Lower leg skin (tissue), 4 donors: ENCODE measurements at regions not wholly inside any gene's neighbourhood (a gene's known extent, or its start where the extent isn't known, plus 50 kb on each side); places are given as distances from the start of the nearest gene placed in this dataset.

ENCODE experiments used
- DNase-seq, 2 donors: peaks; one replicate each; pipeline ENCODE4 v3.0.0-alpha.2; 2019; ENCODE audit warnings: low spot score in 2 of 2
- H3K4me3 ChIP-seq: fragments of 200-600 bp; sonication (generic); 2 replicates; pipeline ENCODE4 v1.5.1; 2017; ENCODE audit warnings: mild to moderate bottlenecking, low read depth; ENCODE audit not compliant: poor library complexity, severe bottlenecking
- POLR2A ChIP-seq, 2 donors: fragments of 450-650 bp; IDR thresholded peaks; one replicate each; pipeline ENCODE4 v1.6.1; 2016 to 2017; ENCODE audit warnings: antibody characterized with exemption in 2 of 2, mild to moderate bottlenecking in 1 of 2, moderate library complexity in 1 of 2
- WGBS, 2 donors: methylation state at CpG; one replicate each; pipeline ENCODE4 v1.1.5; 2018; 5-methylcytosine and 5-hydroxymethylcytosine counted together
- intact Hi-C: fragments of 100-400 bp; cut with DNase I; formaldehyde crosslinking; loops from one replicate; pipeline ENCODE4 v1.15.0; 2023; ENCODE audit warnings: low total_unique reads
- TF ChIP-seq, protein P1 (sequence below), 3 donors: fragments of 450-650 bp; IDR thresholded peaks; one replicate each; pipeline ENCODE4 v1.5.1; 2016; ENCODE audit warnings: antibody characterized with exemption in 3 of 3, mild to moderate bottlenecking in 3 of 3, moderate library complexity in 2 of 3

DNA sequence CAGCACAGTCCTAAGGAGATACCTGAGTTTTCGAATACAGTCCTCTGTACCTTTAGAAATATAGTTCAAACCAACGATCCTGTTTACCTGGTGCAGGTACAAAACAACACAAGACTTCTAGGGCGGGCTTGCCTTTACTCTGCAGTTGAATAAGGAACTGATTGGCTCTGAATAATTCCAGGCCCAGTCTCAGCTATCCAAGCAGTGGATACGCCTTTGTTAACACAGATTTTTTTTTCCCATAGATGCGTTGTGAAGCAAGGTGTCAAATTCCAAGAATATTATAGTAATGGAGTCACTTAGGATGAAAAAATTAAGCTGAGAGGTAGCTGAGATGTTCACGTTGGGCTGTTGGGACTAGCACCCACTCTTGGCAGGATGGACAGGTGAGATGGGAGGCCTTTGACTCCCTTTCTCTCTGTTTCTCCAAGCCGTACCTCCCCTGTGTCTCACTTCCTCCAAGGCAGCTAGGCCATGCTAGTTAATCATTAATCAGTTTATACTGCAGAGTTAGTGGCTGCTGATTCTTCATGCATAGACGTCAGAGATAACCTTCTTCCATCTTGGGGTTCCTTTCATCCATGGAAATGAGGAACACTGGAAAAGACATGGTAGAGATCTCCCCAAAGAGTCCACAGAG lies 380.8 kb upstream of the ACVR2A start:
- no peak overlapping the region for H3K4me3 ChIP-seq
- WGBS, 2 donors: 89 to 90% methylated on average over 8 of the region's 8 CpGs
- TF ChIP-seq, protein P1, sequence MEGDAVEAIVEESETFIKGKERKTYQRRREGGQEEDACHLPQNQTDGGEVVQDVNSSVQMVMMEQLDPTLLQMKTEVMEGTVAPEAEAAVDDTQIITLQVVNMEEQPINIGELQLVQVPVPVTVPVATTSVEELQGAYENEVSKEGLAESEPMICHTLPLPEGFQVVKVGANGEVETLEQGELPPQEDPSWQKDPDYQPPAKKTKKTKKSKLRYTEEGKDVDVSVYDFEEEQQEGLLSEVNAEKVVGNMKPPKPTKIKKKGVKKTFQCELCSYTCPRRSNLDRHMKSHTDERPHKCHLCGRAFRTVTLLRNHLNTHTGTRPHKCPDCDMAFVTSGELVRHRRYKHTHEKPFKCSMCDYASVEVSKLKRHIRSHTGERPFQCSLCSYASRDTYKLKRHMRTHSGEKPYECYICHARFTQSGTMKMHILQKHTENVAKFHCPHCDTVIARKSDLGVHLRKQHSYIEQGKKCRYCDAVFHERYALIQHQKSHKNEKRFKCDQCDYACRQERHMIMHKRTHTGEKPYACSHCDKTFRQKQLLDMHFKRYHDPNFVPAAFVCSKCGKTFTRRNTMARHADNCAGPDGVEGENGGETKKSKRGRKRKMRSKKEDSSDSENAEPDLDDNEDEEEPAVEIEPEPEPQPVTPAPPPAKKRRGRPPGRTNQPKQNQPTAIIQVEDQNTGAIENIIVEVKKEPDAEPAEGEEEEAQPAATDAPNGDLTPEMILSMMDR (IDR thresholded peaks at IDR 0.05): no peak
- no peak for TF ChIP-seq POLR2A (IDR thresholded peaks at IDR 0.05)
- no peak for DNase-seq
- intact Hi-C loops: no loop called here

GRCh38 chr2:147460155-147460554 lies 384.7 kb upstream of the ACVR2A start:
- intact Hi-C loops: no loop called here
- TF ChIP-seq, protein P1 (IDR thresholded peaks at IDR 0.05): no peak
- no peak for TF ChIP-seq POLR2A (IDR thresholded peaks at IDR 0.05)
- WGBS, 2 donors: 56 to 59% methylated on average over 1 of the region's 1 CpG
- no peak overlapping the region for H3K4me3 ChIP-seq
- peak in 1 of 2 donors; percentile 55 for DNase-seq

- 62 to 76% methylated on average over 2 of the region's 2 CpGs for WGBS, 2 donors
- intact Hi-C loops: no loop called here
- no peak overlapping the region for H3K4me3 ChIP-seq
- TF ChIP-seq, protein P1 (IDR thresholded peaks at IDR 0.05): no peak
- TF ChIP-seq POLR2A (IDR thresholded peaks at IDR 0.05): no peak
- DNase-seq: no peak
Measured at GRCh38 chr2:147456779-147457178, 388.1 kb upstream of the ACVR2A start.

GRCh38 chr2:147451902-147452515 lies 392.8 kb upstream of the ACVR2A start:
- H3K4me3 ChIP-seq: no peak overlapping the region
- WGBS, 2 donors: 51 to 55% methylated on average over 3 of the region's 3 CpGs
- intact Hi-C loops: no loop called here
- TF ChIP-seq, protein P1 (IDR thresholded peaks at IDR 0.05): no peak
- no peak for TF ChIP-seq POLR2A (IDR thresholded peaks at IDR 0.05)
- no peak for DNase-seq

DNA sequence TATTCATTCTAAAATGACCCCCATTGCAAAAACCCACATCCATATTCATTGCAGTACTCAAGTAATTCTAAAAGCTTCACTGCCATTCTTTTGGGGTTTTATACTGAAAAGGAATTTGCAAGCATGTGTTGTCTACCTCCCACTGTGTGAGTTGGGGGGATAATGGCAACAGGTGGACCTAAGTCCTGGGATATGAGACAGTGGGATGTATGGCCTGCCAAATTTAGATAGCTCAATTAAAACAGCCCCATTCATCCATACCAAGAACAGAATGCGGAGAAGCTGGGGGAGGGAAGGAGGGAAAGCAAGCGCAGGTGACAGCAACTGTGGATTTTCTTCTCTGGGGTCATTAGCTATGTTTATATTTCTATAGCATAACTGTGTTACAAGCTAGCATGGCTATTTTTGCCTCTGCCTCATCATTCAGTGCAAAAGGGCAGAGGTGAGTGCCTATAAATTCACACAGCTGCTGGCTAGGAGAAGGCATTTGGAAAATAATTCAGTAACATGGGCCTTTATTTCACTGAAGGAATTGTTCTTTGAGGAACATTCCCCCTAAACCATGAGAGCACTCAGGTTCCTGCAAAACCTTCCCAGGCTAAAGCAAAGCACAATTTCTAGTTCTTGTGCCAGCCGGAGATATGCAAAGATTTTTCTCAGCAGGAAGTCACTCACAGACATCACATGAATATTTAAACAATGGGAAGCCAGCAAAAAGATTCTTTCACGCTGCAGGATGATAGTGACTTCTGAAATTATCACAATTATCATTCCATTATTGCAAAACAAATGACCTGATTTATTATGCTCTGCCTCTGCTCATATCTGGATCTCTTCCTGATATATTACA lies 393.9 kb upstream of the ACVR2A start:
- no peak for DNase-seq
- intact Hi-C loops: no loop called here
- WGBS, 2 donors: 60 to 68% methylated on average over 4 of the region's 4 CpGs
- no peak for TF ChIP-seq POLR2A (IDR thresholded peaks at IDR 0.05)
- TF ChIP-seq, protein P1 (IDR thresholded peaks at IDR 0.05): no peak
- H3K4me3 ChIP-seq: no peak overlapping the region
